ENCODE measurements at regions not wholly inside any gene's neighbourhood (a gene's known extent, or its start where the extent isn't known, plus 50 kb on each side); places are given as distances from the start of the nearest gene placed in this dataset.

- TF ChIP-seq CTCF (IDR thresholded peaks at IDR 0.05; ENCODE audit: insufficient read depth, low read depth, low read length) (no peak), EZH2 (IDR thresholded peaks at IDR 0.05; ENCODE audit: insufficient read depth, low read length) (no peak)
These were observed 63.8 kb upstream of the PRDX4 start for GRCh38 chrX:23603501-23603900.

Measured in astrocyte (in vitro differentiated cells and primary cell).